HUES6 (cell line): ENCODE measurements at regions not wholly inside any gene's neighbourhood (a gene's known extent, or its start where the extent isn't known, plus 50 kb on each side); places are given as distances from the start of the nearest gene placed in this dataset.

Experiments used
- H3K27ac ChIP-seq: 2 replicates; pipeline ENCODE4 v1.7.0; 2013; ENCODE audit warnings: low read depth, mild to moderate bottlenecking, low read length, inconsistent platforms
- H3K27me3 ChIP-seq: 2 replicates; pipeline ENCODE4 v1.6.1; 2013; ENCODE audit warnings: low read length; ENCODE audit not compliant: control insufficient read depth, insufficient read depth
- H3K36me3 ChIP-seq: 2 replicates; pipeline ENCODE4 v1.6.1; 2013; ENCODE audit warnings: low read length; ENCODE audit not compliant: control insufficient read depth, insufficient read depth
- H3K4me1 ChIP-seq: 2 replicates; pipeline ENCODE4 v1.6.1; 2013; ENCODE audit warnings: low read length; ENCODE audit not compliant: control insufficient read depth, insufficient read depth
- H3K4me3 ChIP-seq: 2 replicates; pipeline ENCODE4 v1.5.1; 2013; ENCODE audit warnings: low read depth, low read length
- H3K9ac ChIP-seq: one replicate; pipeline ENCODE4 v1.6.1; 2013; ENCODE audit warnings: mild to moderate bottlenecking, low read length
- H3K9me3 ChIP-seq: 2 replicates; pipeline ENCODE4 v1.6.1; 2013; ENCODE audit warnings: low read depth, low read length; ENCODE audit not compliant: control insufficient read depth, insufficient read depth

- peaks cover 13% of the 10 kb centered on the region for H3K4me1 ChIP-seq
- no peak overlapping the region for H3K9ac ChIP-seq
- no peaks in the 10 kb centered on the region for H3K27me3 ChIP-seq
- no peaks in the 10 kb centered on the region for H3K36me3 ChIP-seq
- H3K27ac ChIP-seq, result no peak overlapping the region
- peaks cover 7% of the 10 kb centered on the region; the same call in 1 of the 2 replicates for H3K9me3 ChIP-seq
- H3K4me3 ChIP-seq, result no peak overlapping the region
Measured at GRCh38 chr3:23682646-23683045, 123.1 kb upstream of the UBE2E1 start.

- H3K27me3 ChIP-seq, result no peaks in the 10 kb centered on the region
- H3K27ac ChIP-seq, result no peak overlapping the region
Measured at GRCh38 chr3:23685541-23686258, 120.1 kb upstream of the UBE2E1 start.

GRCh38 chr3:23686519-23686918 lies 119.2 kb upstream of the UBE2E1 start:
- Histone ChIP-seq H3K9ac (no peak overlapping the region), H3K27ac (no peak overlapping the region), H3K36me3 (no peaks in the 10 kb centered on the region), H3K4me1 (peaks cover 13% of the 10 kb centered on the region), H3K27me3 (no peaks in the 10 kb centered on the region), H3K9me3 (peaks cover 18% of the 10 kb centered on the region; the same call in 1 of the 2 replicates), H3K4me3 (no peak overlapping the region)

More at GRCh38 chr3:23685541-23686258, 120.1 kb upstream of the UBE2E1 start:
- no peaks in the 10 kb centered on the region for H3K36me3 ChIP-seq
- no peak overlapping the region for H3K4me3 ChIP-seq
- no peak overlapping the region for H3K9ac ChIP-seq
- H3K9me3 ChIP-seq, result peaks cover 14% of the 10 kb centered on the region; the same call in 1 of the 2 replicates
- H3K4me1 ChIP-seq, result peaks cover 13% of the 10 kb centered on the region

- Histone ChIP-seq H3K27me3 (no peaks in the 10 kb centered on the region), H3K9ac (no peak overlapping the region), H3K36me3 (no peaks in the 10 kb centered on the region), H3K4me3 (no peak overlapping the region), H3K27ac (no peak overlapping the region), H3K4me1 (peaks cover 7% of the 10 kb centered on the region), H3K9me3 (peaks cover 18% of the 10 kb centered on the region; the same call in 1 of the 2 replicates)
Measured at GRCh38 chr3:23691357-23691895, 114.3 kb upstream of the UBE2E1 start.

- no peaks in the 10 kb centered on the region for H3K36me3 ChIP-seq
- no peak overlapping the region for H3K27ac ChIP-seq
- H3K27me3 ChIP-seq, result no peaks in the 10 kb centered on the region; the same call in 1 of the 2 replicates
- no peak overlapping the region for H3K4me3 ChIP-seq
- H3K9ac ChIP-seq, result no peak overlapping the region
- H3K4me1 ChIP-seq, result peaks cover 7% of the 10 kb centered on the region; the same call in 1 of the 2 replicates
- H3K9me3 ChIP-seq, result no peaks in the 10 kb centered on the region
Measured at GRCh38 chr3:23696842-23697241, 108.9 kb upstream of the UBE2E1 start.

- peaks cover 10% of the 10 kb centered on the region; the same call in 1 of the 2 replicates for H3K4me1 ChIP-seq
- no peak overlapping the region for H3K27ac ChIP-seq
- H3K36me3 ChIP-seq, result no peaks in the 10 kb centered on the region
- H3K9me3 ChIP-seq, result no peaks in the 10 kb centered on the region
- H3K4me3 ChIP-seq, result no peak overlapping the region
- no peak overlapping the region for H3K9ac ChIP-seq
- no peaks in the 10 kb centered on the region; the same call in 1 of the 2 replicates for H3K27me3 ChIP-seq
Measured at GRCh38 chr3:23697416-23697815, 108.3 kb upstream of the UBE2E1 start.

- Histone ChIP-seq H3K27ac (no peak overlapping the region), H3K4me3 (no peak overlapping the region), H3K9ac (no peak overlapping the region), H3K9me3 (no peaks in the 10 kb centered on the region), H3K4me1 (peaks cover 10% of the 10 kb centered on the region; the same call in 1 of the 2 replicates), H3K36me3 (no peaks in the 10 kb centered on the region), H3K27me3 (no peaks in the 10 kb centered on the region; the same call in 1 of the 2 replicates)
Measured at GRCh38 chr3:23698652-23699313, 107.0 kb upstream of the UBE2E1 start.

GRCh38 chr3:23700616-23701015 lies 105.1 kb upstream of the UBE2E1 start:
- Histone ChIP-seq H3K36me3 (no peaks in the 10 kb centered on the region), H3K9ac (no peak overlapping the region), H3K4me3 (no peak overlapping the region)

GRCh38 chr3:23701716-23702597 lies 103.8 kb upstream of the UBE2E1 start:
- no peak overlapping the region for H3K4me3 ChIP-seq
- H3K27ac ChIP-seq, result no peak overlapping the region
- H3K27me3 ChIP-seq, result no peaks in the 10 kb centered on the region; the same call in 1 of the 2 replicates
- peaks cover 10% of the 10 kb centered on the region; the same call in 1 of the 2 replicates for H3K4me1 ChIP-seq
- no peak overlapping the region for H3K9ac ChIP-seq
- no peaks in the 10 kb centered on the region for H3K9me3 ChIP-seq
- H3K36me3 ChIP-seq, result no peaks in the 10 kb centered on the region

More at GRCh38 chr3:23700616-23701015, 105.1 kb upstream of the UBE2E1 start:
- Histone ChIP-seq H3K27ac (no peak overlapping the region), H3K27me3 (no peaks in the 10 kb centered on the region; the same call in 1 of the 2 replicates), H3K4me1 (peaks cover 10% of the 10 kb centered on the region; the same call in 1 of the 2 replicates), H3K9me3 (no peaks in the 10 kb centered on the region)

GRCh38 chr3:23704298-23704697 lies 101.5 kb upstream of the UBE2E1 start:
- Histone ChIP-seq H3K9me3 (no peaks in the 10 kb centered on the region), H3K27me3 (no peaks in the 10 kb centered on the region), H3K4me1 (peaks cover 7% of the 10 kb centered on the region; the same call in 1 of the 2 replicates), H3K9ac (no peak overlapping the region), H3K27ac (no peak overlapping the region), H3K36me3 (no peaks in the 10 kb centered on the region), H3K4me3 (no peak overlapping the region)
